ENCODE measurements at regions not wholly inside any gene's neighbourhood (a gene's known extent, or its start where the extent isn't known, plus 50 kb on each side); places are given as distances from the start of the nearest gene placed in this dataset.
A peak's percentile ranks its signal among the peaks of the same experiment; 100 is the strongest.

GRCh38 chr13:23488442-23488841 is 54.9 kb upstream of the SACS start:
- peak; percentile 58 for DNase-seq

- no peak for DNase-seq
Observed at GRCh38 chr13:23496255-23496654, 62.8 kb upstream of the SACS start.

GRCh38 chr13:23497191-23497590 is 63.7 kb upstream of the SACS start:
- no peak for DNase-seq

DNA sequence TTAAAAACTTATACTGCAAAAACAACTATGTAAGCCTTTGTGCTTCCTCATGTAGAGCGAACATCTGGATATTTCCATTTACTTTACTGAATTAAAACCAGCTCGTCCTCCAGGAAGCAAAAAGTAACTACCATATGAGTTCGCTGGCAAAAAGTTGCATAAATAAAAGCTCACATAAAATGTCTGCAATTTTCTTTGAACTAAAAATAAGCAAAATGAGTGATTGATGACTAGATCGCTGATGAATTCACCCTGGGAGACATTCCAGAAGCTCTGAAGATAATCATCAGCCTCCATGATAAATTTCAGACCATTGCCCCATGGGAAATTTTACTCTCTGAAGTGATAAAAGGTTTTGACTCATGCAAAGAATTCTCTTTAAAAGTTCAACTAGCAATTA is 67.3 kb upstream of the SACS start:
- DNase-seq, result no peak

DNA sequence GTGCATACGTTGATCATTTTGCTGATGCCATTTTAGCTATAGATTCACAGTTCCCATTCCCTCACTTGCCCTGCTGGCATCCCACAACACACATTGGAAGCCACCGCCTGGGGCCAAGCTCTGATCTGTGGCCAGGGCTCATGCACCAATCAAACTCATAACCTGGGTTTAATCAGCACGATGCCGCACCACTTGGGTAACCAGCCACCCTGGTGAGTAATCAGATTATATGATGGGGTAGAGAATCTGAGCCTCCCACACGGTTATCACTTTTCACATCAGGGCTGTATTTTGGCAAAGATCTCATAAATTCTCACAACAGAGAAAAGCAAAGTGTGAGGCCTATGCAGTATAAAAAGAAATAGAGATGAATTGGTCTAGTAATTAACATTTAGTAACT is 66.0 kb upstream of the TNFRSF19 start:
- DNase-seq, result no peak

GRCh38 chr13:23505007-23505406 is 65.2 kb upstream of the TNFRSF19 start:
- no peak for DNase-seq

- no peak for DNase-seq
Observed at GRCh38 chr13:23506071-23506806, 64.0 kb upstream of the TNFRSF19 start.

DNA sequence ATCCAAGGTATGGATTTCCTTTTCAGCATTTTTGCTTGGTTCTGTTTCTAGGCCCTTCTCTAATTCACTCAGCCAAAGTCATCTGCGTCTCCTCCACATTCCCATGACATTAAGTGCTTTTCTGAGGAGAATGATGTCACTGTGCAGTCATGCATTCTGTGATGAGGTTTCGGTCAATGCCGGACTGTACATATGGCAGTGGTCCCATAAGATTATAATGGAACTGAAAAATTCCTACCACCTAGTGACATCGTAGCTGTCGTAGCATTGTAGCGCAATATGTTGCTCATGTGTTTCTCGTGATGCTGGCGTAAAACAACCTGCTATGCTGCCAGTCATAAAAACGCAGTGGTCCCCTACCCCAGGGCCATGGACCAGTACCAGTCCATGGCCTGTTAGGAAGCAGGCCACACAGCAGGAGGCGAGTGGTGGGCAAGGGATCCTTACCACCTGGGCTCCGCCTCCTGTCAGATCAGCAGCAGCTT is 63.4 kb upstream of the TNFRSF19 start:
- no peak for DNase-seq

DNA sequence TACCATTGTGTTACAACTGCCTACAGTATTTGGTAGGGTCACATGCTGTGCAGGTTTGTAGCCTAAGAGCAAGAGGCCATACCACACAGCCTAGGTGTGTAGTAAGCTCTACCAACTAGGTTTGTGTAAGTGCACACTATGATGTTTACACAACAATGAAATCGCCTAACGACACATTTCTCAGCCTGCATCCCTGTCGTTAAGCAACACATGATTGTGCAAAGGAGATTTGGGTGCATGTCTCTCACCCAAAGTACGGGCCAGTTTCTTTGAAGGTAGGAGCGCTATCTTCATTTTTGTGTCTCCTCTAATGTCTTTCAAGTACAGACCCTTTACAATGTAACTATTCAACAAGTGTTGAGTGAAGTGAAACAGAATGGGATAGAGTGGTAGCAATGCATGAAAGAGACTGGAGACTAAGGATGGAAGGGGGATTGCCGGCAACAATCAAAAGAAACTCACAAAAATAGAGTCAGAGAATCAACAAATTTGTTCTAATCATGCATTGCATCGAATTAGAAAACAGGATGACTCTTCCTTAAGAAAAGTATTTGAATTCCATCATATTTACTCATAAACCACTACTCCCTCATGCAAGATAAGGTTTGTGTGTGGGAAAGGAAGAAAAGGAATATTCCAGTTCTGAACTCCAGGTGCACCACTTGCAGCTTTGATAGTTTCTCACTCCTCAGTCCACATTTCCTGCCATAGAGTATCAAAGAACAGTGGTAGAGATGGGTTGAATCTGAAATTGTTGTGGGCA is 60.2 kb upstream of the TNFRSF19 start:
- no peak for DNase-seq

- no peak for DNase-seq
Observed at GRCh38 chr13:23510544-23510916, 59.7 kb upstream of the TNFRSF19 start.

DNA sequence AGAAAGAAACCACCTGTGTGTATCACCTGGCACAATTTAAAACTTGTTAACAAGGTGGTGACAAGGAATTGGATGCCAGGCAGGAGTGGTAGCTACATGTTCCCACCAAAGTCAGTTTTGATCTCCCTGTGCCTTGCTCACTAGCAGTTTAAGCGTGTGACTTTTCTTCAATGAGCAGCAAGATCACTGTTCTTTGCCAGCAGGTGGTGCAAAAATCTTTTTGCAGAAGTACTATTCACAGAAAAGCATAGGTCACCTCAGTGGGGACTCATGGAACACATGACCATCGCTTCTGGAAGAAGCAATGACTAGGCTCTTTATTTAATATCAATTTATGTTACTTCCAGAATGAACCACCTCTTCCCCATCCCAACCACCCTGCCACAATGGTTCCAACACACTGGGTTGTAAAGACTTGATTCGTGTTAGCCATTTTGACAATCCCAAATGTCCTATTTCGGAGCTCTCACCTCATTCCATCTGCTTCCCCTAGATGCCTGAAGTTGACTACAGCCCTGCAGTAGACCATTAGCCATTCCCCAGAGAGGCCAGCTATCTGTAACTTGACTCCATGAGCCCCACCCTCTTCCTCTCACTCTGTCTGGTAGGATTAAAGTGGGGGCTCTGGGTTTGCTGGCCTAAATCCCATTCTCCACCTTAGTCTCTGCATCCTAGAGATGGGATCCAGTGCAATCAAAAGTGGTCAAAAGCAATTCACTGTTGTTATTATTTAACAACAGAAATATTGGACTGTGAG is 59.1 kb upstream of the TNFRSF19 start:
- no peak for DNase-seq

- DNase-seq, result no peak
Observed at GRCh38 chr13:23512762-23513395, 57.3 kb upstream of the TNFRSF19 start.

- DNase-seq, result no peak
Observed at GRCh38 chr13:23513455-23513854, 56.8 kb upstream of the TNFRSF19 start.

DNA sequence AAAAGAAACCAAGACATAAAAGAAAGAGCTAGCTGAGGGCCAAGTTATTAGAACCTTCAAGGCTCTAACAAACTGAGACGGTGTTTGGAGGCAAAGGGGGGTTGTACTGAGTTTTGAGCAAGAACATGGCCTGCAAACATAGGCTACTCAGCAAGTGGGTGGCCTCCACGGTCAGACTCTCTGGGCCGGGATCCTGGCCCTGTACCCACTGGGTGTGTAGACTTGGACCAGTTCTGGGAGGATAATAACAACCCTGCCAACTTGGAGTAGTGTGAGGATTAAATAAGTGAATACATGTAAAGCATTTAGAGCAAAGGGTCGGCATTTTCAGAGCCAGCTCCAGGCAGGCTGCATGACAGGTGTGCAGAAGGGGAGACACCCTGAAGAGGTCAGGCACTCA is 56.1 kb upstream of the TNFRSF19 start:
- no peak for DNase-seq

DNA sequence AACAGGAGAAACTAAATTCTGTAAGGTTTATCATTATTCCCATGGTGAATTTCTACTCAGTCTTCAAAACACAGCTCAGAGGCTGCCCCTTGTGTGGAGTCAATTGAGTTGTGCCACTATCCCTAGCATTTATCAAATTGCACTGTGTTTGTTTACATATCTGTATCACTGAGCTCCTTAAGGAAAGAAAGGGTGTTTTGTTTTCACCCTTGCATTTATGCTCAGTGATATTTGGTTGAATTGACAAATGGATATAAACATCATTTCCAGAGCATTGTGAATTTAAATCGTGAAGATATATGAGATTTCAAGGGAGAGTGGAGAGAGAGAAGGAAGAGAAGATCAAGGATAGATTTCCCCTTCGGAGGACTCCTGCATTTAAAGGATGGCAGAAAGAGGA is 55.1 kb upstream of the TNFRSF19 start:
- no peak for DNase-seq

DNA sequence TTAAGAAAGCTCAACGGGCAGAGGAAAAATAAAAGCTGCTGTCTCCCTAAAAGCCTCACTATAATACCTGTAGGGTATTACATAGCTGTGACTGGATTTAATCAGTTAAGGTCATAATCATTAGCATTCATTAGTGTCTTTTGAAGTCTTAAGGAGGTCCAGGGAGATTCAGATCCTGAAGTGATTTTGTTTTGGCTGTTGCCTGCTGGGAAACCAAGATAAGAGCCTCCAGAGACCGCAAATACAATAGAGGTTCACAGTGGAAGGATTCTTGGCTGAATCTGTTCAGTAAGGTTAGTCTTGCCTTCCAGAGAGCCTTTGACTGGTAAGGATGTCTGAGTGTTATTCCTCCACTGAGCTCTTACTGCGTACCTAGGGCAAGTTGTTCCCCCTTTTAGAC is 54.0 kb upstream of the TNFRSF19 start:
- DNase-seq, result no peak

GRCh38 chr13:23516702-23517101 is 53.5 kb upstream of the TNFRSF19 start:
- no peak for DNase-seq

DNA sequence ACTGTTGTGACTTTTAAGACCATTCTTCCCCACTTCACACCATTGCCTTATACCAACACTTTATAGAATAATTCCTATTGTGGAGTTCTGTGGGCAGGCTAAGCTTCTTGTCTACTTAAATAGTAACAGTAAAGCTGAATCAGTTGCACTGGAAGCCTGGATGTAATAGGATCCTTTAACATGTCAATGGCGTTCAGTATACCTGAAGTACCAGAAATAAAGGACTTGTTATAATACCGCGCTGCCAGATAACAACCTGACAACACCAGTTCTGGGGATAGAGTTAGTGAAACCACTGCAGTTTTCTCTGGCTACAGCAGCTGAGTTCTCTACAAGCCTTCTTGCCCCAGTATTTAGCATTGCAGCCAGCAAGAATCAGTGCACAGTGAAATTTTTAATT is 52.0 kb upstream of the TNFRSF19 start:
- DNase-seq, result no peak
